ENCODE measurements at regions not wholly inside any gene's neighbourhood (a gene's known extent, or its start where the extent isn't known, plus 50 kb on each side); places are given as distances from the start of the nearest gene placed in this dataset.

DNA sequence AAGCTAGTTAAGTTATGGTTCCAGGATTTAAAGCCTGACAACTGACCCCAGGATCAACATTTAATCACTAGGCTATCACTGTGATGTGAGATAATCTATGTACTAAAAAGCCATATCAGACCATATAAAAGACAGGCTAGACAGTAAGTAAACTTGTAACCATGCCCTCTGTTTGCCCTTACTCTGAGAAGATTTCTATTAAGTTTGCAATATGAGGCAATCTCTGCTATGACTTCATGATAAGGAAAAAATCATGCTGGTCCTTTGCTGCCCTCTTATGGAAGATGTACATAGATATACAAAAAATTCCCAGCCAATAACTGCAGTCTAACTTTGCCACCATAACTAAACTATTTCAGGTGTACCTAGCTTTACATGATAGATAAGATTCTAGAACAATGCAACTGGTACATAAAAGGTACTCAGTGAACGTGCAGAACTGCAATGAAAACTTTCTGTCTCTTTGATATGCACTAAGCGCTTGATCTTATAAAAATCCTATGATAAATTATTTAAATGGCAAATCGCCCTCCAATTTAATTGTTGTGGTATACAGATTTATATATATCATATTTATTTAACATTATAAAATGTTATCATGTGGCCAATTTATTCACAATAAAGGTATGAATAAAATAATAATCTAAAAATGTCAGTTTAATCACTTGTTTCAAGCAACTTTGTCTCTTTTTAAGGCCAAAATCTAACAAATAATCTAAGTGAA is 70.5 kb downstream of the FAM217A start:
- peak; percentile 78 for DNase-seq

DNA sequence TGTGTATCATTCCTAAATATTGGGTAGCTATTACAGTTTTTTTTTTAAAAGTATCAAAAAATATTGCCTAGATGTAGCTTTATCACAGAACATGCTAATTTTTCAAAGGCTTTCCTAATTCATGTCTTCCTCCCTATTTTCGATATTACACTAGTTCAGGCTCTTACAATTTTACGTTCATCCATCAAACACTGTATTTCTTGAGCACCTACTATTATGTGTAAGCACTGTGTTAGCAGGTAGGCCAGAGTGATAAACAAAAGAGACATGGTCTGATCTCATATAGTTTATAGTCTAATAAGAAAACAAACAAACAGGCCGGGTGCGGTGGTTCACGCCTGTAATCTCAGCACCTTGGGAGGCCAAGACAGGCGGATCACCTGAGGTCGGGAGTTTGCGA is 69.5 kb downstream of the FAM217A start:
- DNase-seq: no peak

DNA sequence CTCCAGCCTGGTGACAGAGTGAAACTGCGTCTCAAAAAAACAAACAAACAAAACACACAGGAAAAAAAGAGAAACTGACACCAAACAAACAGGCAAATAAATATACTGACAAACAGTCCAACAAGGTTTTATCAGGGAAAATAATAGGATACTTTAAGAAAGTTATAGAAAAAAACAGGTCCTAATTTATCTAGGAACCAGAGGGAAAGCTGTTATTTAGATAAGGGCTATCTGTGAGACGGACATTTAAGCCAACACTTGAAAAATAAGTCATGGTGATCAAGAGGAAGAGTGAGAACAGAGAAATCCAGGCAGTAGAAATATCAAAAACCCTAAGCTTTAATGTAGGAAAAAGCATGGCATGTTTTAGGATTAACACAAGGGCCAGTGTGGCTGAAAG is 68.9 kb downstream of the FAM217A start:
- DNase-seq: no peak

DNA sequence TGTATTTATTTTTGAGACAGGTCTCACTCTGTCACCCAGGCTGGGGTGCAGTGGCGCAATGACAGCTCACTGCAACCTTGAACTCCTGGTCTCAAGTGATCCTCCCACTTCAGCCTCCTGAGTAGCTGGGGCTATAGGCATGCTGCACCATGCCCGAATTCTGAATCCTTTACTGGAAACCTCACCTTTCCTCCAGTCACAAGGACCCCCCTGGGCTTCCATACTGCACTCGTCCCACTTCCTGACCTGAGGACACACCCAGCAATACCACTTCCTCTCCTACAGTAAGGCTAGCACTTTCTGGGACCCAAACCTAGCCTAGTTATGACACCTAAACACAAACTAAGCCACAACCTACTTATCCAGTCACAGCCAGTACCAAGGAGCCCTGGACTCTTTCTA is 68.2 kb downstream of the FAM217A start:
- no peak for DNase-seq

DNA sequence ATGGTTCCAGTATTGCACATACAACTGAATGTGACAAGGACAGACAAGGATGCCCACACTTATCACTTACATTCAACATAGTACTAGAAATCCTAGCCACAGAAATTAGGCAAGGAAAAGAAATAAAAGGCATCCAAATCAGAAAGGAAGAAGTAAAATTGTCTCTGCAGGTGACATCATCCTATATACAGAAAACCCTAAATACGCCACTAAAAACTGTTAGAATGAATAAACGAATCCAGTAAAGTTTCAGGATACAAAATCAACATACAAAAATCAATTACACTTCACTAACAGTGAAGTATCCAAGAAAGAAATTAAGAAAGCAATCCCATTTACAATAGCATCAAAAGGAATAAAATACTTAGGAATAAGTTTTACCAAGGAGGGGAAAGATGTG is 66.1 kb downstream of the FAM217A start:
- no peak for DNase-seq

DNA sequence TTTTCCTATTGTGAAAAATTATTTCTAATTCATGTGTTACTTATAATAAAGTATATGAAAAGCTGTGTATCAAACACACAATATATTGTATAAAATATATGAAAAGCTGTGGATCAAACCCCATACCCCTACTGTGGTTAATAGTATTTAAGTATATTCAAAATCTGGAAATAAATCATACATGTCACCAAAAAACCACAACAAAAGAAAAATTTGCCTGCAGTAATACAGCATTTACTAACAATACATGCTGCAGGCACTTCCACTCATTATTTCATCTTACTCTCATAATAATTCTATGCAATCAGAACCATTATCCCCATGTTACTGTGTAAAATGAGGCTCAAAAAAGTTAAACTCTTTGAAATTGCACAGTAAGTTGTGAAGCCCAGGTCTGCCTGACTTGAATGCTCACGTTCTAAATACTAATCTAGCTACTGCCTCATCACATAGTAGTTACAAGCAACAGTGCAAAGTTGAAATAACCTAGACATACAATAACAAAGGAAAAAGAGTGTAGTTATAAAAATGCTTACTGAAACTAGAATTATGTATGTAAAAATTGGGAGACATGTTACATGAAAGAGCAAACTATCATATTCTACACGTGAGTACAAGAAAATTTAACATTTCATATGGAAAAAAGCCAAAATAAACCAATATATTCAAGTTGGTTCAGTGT is 61.7 kb downstream of the FAM217A start:
- peak; percentile 28 for DNase-seq

DNA sequence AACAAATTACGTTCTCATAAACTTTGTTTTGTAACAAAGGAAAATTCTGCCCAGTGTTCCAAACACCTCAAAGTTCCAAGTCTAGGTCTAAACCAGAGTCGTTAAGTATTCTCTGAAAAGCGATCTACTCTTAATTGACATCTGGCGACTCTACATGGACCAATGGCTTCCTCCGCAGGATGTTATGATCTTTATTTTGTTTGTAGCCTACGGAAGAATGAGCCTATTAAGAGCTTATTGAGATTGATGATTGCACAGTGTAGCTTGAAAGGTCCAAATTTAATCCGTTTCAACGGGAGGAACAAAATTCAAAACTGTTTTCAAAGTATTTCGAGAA is 61.1 kb downstream of the FAM217A start:
- peak; percentile 82 for DNase-seq

DNA sequence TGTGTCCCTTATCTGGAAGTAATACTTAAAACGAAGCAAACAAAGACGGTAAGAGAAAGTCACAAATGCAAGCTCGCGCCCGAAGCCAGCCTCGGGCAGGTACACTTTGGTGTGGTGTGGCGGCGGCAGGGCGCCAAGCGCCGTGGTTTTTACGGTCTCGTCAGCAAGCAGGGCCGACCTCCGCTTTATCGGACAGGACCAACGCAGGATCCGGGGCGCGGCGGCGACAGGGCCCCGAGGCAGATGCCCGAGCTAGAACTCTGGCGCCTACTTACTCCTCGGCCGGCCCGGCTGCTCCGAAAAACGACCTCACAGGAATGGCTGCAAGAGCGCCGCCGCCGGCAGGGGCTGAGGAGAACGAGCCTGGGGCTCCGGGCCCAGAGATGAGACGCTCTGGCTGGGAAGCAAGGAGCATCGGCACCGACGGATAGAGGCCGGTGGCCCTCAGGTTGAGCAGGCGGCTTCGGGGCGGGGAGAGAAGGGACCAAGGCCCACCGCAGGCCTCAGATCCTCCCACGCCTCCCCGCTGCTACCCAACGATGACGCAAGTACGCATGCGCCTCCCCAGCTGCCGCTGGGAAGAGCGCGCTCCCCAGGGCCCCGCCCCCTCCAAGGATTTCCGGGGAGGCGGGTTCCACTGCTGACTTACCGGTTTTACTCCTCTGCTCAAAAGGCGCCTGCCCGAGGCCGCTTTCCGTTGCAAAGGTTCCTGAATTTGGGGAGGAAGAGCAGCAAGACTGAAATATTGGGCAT is 60.6 kb downstream of the FAM217A start:
- peak; percentile 99 for DNase-seq

Data from NCI-H69 (cell line).